ENCODE measurements at regions not wholly inside any gene's neighbourhood (a gene's known extent, or its start where the extent isn't known, plus 50 kb on each side); places are given as distances from the start of the nearest gene placed in this dataset.
"Not testable (repeated sequence)": the region's sequence is repeated elsewhere in the genome, so short reads cannot be mapped to it uniquely, and the experiment has no call there.

DNA sequence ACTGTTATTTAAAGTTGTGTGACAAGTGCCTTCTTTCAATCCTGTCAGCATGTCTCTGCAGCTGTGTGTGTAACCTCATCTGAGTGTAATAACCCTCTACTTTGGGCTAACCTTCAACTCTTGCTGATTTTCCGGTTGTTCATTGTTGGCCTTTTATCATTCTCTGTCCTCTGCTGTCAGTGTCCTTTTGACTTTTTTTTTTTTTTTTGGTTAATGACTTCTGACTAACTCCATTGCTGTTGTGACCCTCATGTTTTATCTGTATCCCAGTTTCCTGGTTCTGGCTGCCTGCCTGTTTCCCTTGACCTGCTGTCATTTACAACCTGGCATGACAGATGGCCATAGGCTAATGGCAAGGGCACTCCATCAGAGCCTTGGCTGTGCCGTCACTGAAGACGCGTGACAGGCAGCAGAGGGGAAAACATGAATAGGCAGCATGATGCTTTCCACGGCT lies 145.7 kb upstream of the MAN1A1 start:
- no peak for FAIRE-seq
- H3K36me3 ChIP-seq (ENCODE audit: control insufficient read depth in 2 of 3, insufficient read depth in 3 of 3, low read length in 3 of 3) = no peaks in the 10 kb centered on the region
- peak in 4 of 5 donors; percentile 40 to 50 (median 43) for DNase-seq
- no peak overlapping the region for H3K27ac ChIP-seq (ENCODE audit: low read depth in 2 of 2, low read length in 2 of 2)
- TF ChIP-seq CTCF (IDR thresholded peaks at IDR 0.05; ENCODE audit: borderline replicate concordance, extremely low read depth, insufficient read depth) = no peak
- H3K9me3 ChIP-seq (ENCODE audit: control insufficient read depth in 2 of 3, insufficient read depth in 1 of 3, low read length in 3 of 3) = no peaks in the 10 kb centered on the region
- no peaks in the 10 kb centered on the region for H3K27me3 ChIP-seq (ENCODE audit: control insufficient read depth, insufficient read depth, low read length)
- H3K9ac ChIP-seq (ENCODE audit: low read length in 3 of 3) = no peak overlapping the region
- no peaks in the 10 kb centered on the region for H3K4me1 ChIP-seq (ENCODE audit: control insufficient read depth in 2 of 3, insufficient read depth in 2 of 3, low read depth in 1 of 3, low read length in 3 of 3)
- no peak overlapping the region for H3K4me3 ChIP-seq (ENCODE audit: low read length in 3 of 3)
- intact Hi-C loops (cut with DNase I) = no loop called here

- H3K9me3 ChIP-seq (ENCODE audit: control insufficient read depth in 2 of 3, insufficient read depth in 1 of 3, low read length in 3 of 3) = no peaks in the 10 kb centered on the region
- FAIRE-seq (no peak), DNase-seq (no peak)
- no peaks in the 10 kb centered on the region for H3K27me3 ChIP-seq (ENCODE audit: control insufficient read depth, insufficient read depth, low read length)
- H3K27ac ChIP-seq (ENCODE audit: low read depth in 2 of 2, low read length in 2 of 2) = no peak overlapping the region
- intact Hi-C loops (cut with DNase I) = no loop called here
- no peaks in the 10 kb centered on the region for H3K36me3 ChIP-seq (ENCODE audit: control insufficient read depth in 2 of 3, insufficient read depth in 3 of 3, low read length in 3 of 3)
- no peak for TF ChIP-seq CTCF (IDR thresholded peaks at IDR 0.05; ENCODE audit: borderline replicate concordance, extremely low read depth, insufficient read depth)
- H3K4me1 ChIP-seq (ENCODE audit: control insufficient read depth in 2 of 3, insufficient read depth in 2 of 3, low read depth in 1 of 3, low read length in 3 of 3) = no peaks in the 10 kb centered on the region
- no peak overlapping the region for H3K9ac ChIP-seq (ENCODE audit: low read length in 3 of 3)
- no peak overlapping the region for H3K4me3 ChIP-seq (ENCODE audit: low read length in 3 of 3)
Observed at GRCh38 chr6:119493980-119494379, 144.4 kb upstream of the MAN1A1 start.

DNA sequence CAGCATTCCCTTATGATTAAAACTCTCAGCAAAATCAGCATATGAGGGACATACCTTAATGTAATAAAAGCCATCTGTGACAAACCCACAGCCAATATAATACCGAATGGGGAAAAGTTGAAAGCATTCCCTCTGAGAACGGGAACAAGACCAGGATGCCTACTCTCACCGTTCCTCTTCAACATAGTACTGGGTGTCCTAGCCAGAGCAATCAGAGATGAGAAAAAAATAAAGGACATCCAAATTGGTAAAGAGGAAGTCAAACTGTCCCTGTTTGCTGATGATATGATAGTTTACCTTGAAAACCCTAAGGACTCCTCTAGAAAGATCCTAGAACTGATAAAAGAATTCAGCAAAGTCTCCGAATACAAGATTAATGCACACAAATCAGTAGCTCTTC lies 141.6 kb upstream of the MAN1A1 start:
- H3K27ac ChIP-seq (ENCODE audit: low read depth in 2 of 2, low read length in 2 of 2); H3K9me3 ChIP-seq (ENCODE audit: control insufficient read depth in 2 of 3, insufficient read depth in 1 of 3, low read length in 3 of 3); H3K36me3 ChIP-seq (ENCODE audit: control insufficient read depth in 2 of 3, insufficient read depth in 3 of 3, low read length in 3 of 3); H3K27me3 ChIP-seq (ENCODE audit: control insufficient read depth, insufficient read depth, low read length); H3K4me3 ChIP-seq (ENCODE audit: low read length in 3 of 3); FAIRE-seq; H3K9ac ChIP-seq (ENCODE audit: low read length in 3 of 3); DNase-seq; intact Hi-C loops (cut with DNase I); H3K4me1 ChIP-seq (ENCODE audit: control insufficient read depth in 2 of 3, insufficient read depth in 2 of 3, low read depth in 1 of 3, low read length in 3 of 3): not testable (repeated sequence)

DNA sequence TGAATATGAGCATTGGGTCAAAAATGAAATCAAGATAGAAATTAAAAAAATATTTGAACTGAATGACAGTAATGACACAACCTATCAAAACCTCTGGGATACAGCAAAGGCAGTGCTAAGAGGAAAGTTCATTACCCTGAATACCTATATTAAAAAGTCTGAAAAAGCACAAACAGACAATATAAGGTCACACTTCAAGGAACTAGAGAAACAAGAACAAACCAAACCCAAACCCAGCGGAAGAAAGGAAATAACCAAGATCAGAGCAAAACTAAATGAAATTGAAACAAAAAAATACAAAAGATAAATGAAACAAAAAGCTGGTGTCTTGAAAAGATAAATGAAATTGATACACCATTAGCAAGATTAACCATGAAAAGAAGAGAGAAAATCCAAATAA lies 140.5 kb upstream of the MAN1A1 start:
- H3K4me3 ChIP-seq (ENCODE audit: low read length in 3 of 3); H3K9me3 ChIP-seq (ENCODE audit: control insufficient read depth in 2 of 3, insufficient read depth in 1 of 3, low read length in 3 of 3); H3K9ac ChIP-seq (ENCODE audit: low read length in 3 of 3); DNase-seq; H3K27ac ChIP-seq (ENCODE audit: low read depth in 2 of 2, low read length in 2 of 2); FAIRE-seq; H3K4me1 ChIP-seq (ENCODE audit: control insufficient read depth in 2 of 3, insufficient read depth in 2 of 3, low read depth in 1 of 3, low read length in 3 of 3); H3K36me3 ChIP-seq (ENCODE audit: control insufficient read depth in 2 of 3, insufficient read depth in 3 of 3, low read length in 3 of 3); H3K27me3 ChIP-seq (ENCODE audit: control insufficient read depth, insufficient read depth, low read length); intact Hi-C loops (cut with DNase I): not testable (repeated sequence)

GRCh38 chr6:119484598-119484997 lies 135.0 kb upstream of the MAN1A1 start:
- TF ChIP-seq CTCF (IDR thresholded peaks at IDR 0.05; ENCODE audit: borderline replicate concordance, extremely low read depth, insufficient read depth) = no peak
- no peaks in the 10 kb centered on the region for H3K36me3 ChIP-seq (ENCODE audit: control insufficient read depth in 2 of 3, insufficient read depth in 3 of 3, low read length in 3 of 3)

More at GRCh38 chr6:119484598-119484997, 135.0 kb upstream of the MAN1A1 start:
- Histone ChIP-seq H3K9me3 (ENCODE audit: control insufficient read depth in 2 of 3, insufficient read depth in 1 of 3, low read length in 3 of 3) (no peaks in the 10 kb centered on the region), H3K4me3 (ENCODE audit: low read length in 3 of 3) (no peak overlapping the region), H3K9ac (ENCODE audit: low read length in 3 of 3) (no peak overlapping the region), H3K27ac (ENCODE audit: low read depth in 2 of 2, low read length in 2 of 2) (no peak overlapping the region), H3K4me1 (ENCODE audit: control insufficient read depth in 2 of 3, insufficient read depth in 2 of 3, low read depth in 1 of 3, low read length in 3 of 3) (no peaks in the 10 kb centered on the region), H3K27me3 (ENCODE audit: control insufficient read depth, insufficient read depth, low read length) (no peaks in the 10 kb centered on the region)
- FAIRE-seq (no peak), DNase-seq (no peak)
- intact Hi-C loops (cut with DNase I) = no loop called here

All from kidney (tissue), 13 donors.